T-helper 2 cell (primary cell): ENCODE measurements at regions not wholly inside any gene's neighbourhood (a gene's known extent, or its start where the extent isn't known, plus 50 kb on each side); places are given as distances from the start of the nearest gene placed in this dataset.

Experiments
- DNase-seq, 5 experiments: peaks; one replicate each; pipeline versions ENCODE4 v3.0.0 to v3.0.0-alpha.2; 2012 to 2022

DNA sequence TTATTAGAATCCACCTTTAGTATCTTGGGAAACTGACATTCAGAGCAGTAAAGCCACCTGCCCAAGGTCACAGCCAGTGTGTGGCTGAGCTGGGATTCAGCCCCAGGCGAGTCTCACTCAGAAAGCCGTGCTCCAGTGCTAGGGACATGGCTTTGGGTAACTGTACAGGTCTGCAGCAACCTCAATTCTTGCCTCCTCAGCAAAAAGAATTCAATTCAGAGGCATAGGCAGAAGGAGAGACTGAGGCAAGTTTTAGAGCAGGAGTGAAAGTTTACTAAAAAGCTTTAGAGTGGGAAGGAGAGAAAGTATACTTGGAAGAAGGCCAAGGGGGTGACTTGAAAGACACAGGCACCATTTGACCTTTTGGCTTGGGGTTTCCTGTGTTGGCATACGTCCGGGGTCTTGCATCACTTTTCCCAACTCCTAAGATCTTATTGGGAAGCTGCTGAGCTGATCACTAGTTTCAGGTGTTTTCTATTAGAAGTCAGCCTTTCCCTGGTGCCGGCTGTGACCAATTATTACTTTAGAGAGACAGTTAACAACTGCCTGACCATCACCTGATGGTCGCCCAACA lies 529.3 kb downstream of the MATN1 start:
- DNase-seq, result no peak

DNA sequence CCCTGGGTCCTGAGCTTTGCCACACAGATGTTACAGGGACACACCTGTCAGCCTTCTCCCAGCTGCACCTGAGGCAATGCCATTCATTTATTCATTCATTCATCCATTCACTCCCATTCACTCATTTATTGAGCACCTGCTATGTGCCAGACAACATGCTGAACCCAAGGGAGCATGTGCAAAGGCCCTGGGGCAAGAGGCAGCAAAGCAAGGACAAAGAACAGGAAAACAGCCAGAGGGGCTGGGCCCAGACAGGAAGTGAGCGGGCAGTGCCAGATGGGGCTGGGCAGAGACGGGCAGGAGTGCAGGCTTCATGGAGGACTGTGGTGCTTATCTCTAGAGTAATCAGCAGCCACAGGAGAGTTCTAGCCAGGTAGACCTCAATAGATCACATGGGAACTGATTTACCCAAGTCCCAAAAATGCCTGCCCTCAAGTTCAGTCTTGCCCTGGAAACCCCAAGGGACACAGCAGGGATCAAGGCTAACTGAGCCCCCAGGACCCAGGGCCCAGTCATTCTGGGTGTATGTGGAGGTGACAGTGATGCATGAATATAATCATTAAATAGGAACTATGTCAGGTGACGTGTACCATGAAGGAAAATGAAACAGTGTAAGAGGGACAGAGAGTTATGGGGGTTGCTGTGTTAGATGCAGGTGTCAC lies 530.3 kb downstream of the MATN1 start:
- no peak for DNase-seq

DNA sequence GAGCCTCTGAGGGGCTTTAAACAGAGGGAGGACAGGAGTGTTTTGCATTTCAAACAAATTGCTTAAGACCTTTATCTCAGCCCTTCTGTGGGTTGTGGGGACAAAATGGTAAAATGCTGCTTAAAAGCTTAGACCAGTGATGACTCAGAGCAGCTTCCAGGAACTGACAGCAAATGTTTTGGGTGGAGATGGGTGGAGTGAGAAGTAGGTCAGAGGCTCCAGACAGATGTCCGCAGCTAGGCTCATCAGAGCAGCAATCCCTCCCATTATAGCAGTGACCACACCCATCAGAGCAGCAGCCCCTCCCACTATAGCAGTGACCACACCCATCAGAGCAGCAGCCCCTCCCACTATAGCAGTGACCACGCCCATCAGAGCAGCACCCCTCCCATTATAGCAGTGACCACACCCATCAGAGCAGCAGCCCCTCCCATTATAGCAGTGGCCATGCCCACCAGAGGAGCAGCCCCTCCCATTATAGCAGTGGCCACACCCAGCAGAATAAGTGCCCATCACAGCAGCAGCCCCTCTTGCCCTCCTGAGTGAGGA lies 532.2 kb downstream of the MATN1 start:
- peak in 2 of 5 experiments; percentile 77 to 89 for DNase-seq

DNA sequence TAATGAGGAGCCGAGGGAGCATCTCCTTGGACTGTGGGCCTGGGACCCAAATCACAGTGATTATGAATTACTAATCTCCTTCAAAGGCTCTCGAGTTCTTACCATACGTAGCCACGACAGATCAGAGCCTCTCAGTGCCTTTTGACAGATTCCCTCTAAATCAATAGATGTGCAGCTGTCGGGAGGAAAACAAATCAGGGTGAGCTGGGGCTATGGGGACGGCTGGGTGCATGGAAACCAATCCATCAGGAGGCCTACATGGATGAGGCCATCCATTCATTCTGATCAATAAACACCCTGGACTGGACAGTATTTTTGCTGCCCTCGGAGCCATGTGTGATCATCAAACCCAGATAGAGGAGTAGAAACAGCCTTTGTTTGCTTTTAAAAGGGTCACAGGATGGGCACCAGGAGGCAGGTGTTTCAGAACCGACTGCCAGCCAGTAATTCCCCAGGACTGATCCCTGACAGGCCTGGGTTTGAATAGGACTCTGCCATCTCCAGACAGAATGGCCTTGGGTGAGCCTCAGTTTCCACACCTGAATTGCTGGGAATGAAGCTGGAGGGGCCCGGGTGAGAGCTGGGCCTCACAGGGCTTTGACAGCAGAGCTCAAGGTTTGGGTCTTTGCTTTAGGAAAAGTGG lies 532.8 kb downstream of the MATN1 start:
- no peak for DNase-seq

DNA sequence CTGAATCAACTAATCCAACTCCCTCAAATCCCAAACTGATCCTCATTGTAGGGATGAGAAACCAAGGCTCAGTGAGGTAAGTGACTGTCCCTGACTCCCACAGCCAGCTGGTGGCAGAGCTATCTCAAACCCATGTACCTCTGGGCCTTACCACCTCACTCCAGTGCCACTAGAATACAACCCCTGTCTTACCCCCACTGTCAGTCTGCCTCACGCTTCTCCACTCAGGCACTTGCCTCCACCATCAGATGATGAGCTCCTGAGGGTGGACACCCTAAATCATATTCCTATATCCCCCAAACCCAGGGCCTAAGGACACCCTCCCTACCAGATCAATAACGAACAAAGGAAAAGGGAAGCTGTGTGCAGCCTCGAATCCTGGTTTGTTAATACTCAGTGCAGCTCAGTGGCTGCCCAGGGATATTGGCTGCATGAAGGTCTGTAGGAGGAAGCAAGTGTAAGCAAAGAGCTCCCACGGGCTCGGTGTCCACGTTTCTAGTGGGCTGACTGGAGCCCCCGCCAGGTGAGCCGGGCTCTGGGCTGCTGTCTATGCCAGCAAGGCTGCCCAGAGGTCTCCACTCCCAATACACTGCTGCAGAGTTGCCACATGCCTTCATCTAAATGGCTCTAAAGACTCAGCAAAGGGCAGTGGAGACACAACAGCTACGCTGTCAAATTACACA lies 533.4 kb downstream of the MATN1 start:
- no peak for DNase-seq

DNA sequence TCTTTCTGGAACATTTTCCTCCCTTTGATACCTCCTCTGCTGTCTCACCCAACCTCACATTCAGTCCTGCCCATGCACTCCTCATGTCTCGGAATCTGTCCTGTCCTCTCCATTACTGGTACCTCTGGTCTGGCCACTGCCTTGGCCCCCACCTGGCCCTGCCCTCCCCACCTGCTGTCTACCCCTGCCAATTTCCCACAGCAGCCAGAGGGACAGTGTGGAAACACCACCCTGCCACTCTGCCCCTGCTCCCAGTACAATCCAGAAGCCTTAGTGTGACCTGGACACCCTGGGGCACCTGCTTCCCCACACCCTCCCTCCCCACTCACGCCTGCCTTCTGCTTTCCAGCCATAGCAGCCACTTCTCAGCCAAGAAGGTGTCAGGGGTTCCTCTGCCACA lies 534.4 kb downstream of the MATN1 start:
- DNase-seq, result no peak

DNA sequence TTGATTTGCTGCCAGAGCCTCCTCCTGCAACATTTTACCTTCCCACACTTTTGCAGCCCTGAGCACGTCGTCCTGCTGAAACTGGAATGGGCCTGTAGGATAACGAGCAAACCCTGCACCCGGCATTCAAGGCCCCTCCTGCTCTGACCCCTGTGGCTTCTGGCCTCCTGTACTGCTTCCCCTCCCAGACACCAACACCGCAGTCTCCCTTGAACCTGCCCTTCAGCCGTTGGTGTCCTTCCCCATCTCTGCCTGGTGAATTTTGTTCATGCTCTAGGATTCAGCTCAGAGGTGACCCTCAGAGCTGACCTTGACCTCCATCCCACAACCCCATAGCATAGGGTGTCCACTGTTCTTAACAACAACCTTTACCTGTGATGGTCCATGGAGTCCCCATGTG lies 535.1 kb downstream of the MATN1 start:
- no peak for DNase-seq

DNA sequence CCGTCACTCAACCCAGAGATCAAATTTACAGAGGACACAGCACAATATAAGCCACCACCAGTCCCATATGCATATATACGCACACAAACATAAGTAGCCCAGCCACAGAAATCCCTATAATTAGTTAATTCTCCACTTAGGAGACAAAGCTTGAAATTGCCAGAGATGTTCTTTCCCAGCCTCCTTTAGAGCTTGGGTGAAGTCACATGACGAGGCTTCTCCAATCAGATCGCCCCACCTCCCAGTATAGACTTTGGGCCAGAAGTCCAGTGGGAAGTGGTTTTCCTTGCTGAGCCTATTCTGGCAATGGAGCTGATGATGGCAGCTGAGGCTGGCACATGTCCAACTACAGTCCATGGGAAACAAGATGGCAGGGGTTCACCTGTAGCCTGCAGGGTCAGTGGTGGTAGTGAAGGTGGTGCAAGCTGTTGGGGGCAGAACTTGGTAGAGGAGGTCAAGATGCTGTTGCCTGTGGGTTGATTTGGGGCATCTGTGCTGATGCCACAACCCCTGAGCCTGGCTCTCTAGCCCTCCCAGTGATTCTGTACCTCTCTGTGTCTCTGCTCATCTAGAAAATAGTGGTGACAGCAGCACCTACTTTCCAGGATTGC lies 535.9 kb downstream of the MATN1 start:
- DNase-seq, result no peak

DNA sequence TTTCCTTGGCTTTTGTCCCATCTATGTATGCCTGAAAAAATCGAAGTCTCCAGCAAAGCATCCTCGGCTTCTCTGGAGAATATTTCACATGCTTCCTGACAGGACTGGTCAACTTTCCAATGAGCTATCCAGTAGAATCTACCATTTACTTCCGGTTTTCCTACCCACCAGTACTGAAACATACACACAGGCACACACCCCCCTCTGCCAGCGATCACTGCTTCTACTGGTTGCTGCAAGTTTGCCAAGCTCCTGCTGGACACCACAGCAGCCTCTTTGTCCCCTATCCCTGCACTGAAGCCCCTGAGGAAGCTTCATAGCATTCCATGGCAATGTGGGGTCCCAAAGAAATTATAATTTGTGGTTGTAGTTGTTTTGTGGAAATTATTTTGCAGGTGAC lies 536.8 kb downstream of the MATN1 start:
- no peak for DNase-seq

DNA sequence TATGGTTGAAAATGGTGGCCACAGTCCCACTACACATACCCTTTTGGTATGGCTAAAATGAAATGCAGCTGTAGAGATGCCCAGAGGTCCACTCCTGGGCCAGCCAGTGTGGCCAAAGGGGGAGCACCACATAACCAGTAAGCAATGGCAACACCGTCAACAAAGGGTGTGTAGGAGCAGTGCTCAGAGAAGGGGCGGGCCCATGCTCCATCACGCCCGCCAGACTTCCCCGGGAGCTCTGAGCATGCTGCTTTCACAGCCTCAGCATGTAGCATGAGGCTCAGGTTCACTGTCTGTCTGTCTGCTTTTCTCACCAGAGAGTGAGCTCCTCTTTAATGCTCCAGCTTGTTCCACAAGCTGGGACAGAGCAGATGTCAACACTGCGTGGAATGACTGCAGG lies 537.6 kb downstream of the MATN1 start:
- no peak for DNase-seq

DNA sequence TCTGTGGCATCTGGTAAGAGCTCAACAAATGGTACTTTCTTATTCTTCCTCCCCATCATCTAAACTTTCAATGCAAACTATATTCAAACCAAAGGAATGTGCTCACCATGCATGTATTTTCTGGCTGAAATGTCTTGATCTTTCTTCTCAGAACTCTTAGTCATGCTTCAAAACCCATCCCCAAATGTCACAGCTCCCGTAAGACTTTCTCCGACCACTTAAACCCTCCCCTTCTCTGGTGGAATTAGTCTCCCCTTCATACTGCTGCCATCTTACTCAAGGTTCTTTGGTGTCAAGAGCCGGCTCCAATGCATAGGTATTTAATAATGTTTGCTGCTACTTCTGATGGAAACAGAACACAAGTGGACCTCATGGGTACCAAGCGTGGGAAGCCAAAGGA lies 538.1 kb downstream of the MATN1 start:
- no peak for DNase-seq

DNA sequence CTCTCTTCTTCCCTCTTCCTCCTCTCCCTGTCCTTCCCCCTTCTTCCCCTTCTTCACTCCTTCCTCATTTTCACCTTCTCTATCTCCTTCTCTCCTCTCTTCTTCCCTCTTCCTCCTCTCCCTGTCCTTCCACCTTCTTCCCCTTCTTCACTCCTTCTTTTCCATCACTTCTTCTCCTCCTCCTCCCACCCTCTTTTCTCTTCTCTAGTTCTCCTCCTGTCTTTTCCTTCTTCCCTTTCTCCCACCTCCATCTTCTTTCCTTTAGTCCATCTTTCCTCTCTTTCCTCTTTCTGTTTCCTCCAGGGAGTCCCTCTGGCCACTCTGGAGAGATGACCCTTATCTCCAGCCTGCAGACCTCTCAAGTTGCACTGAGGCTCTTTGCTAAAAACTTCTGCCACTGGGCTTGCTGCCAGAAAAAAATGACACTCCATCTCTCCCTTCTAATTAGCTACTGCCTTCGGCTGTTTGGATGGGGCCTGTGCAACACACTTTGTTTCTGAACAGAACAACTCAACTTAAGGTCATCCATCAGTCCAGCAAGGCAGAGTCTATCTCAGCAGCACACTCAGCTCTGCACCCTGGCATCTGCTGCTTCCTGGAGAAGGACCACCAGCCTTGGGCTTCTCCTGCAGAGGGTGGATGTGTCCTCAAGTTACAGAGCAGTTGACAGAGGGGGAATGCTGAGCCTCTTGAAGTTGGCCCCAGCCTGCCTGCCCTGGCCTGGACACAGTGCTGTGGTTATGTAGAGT lies 538.8 kb downstream of the MATN1 start:
- DNase-seq, result no peak

DNA sequence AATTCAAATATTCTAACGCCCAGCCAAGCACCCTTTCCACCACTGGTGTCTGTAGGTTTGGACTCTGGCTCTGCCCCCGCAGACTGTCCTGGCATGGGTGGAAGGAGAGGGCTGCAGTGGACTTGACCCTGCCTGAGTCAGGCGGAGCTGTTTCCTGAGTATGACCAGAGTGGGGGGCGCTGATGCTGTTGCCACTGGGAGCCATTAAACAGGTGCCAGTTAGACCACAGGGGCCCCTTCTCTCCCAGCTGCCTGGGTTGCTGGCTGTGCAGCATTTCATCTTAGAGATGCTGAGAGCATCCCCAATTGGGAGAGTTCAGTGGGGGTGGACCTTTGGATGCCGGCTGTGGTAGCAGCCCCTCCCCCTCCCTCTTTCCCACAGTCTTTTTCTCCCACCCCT lies 539.5 kb downstream of the MATN1 start:
- DNase-seq, result no peak

DNA sequence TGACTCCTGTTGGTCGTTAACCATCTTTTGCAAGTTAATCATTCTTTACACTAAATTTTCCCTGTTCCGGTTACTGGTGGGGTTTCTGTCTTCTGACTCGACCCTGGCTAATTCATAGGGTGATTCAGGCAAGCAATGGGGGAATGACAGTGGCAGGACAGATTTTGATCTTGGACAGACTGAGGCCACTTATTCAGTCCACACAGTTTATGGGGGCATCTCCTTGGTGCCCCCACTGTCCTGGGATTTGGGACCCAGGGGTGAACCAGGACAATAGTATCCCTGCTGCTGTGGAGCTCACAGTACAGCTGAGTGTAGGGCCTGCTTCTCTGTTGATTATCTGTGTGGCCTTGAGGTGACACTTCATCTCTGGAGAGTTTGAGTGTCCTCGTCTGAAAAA lies 540.4 kb downstream of the MATN1 start:
- DNase-seq, result no peak

DNA sequence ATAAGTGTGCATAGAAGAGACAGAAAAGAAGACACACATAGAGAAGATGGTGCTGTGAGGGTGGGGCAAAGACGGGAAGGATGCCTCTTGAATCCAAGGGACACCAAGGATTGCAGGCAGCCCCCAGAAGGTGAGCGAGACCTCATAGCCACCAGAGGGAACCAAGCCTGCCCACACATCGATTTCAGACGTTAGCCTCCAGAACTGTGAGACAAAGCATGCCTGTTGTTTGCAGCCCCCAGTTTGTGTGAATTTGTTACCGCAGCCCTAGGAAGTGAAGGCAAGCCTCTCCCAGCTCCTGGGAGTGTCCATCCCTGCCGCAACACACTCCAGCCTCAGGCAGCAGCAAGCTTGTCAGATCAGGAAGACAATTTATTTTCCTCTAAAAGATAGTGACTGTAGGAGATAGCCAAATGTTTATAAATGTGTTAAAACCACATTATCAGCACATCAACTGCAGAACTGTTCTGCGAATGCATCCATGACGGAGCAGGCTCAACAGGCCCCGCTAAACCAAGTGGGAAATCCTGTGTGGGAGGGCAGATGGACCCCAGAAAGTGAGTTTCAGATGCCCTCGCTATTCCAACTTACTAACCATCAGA lies 543.3 kb downstream of the MATN1 start:
- DNase-seq, result no peak

DNA sequence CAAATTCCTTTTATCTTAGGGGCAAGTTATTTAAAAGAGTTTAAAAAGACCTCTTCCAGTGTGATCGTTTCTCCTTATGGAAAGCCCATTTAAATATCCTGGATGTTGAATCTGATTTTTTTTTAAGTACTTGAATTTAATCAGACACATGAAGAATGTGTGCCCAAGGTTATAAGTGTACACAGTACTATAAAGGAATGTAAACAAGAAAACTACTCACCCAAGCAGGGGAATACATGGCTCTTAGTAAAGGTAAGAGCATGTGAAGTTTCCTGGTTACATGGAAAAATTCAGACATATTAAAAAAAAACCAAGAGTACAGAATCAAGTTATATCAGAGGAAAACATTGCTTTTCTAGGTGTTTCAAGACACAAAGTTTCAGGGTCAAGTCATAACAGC lies 546.9 kb downstream of the MATN1 start:
- DNase-seq, result no peak

DNA sequence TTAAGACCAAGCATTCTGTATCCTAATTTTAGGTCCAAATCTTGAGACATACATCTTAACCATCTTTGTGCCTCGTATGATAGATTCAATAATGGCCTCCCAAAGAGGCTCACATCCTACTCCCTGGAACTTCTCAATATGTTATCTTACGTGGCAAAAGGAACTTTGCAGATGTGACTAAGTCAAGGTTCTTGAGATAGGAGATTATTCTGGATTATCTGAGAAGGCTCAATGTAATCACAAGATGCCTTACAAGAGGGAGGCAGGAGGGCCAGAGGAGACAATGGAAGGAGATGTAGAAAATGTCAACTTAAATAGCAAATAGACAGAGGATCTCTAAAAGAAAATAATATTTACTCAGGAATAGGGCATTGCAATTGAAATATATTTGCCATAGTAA lies 548.9 kb downstream of the MATN1 start:
- no peak for DNase-seq

DNA sequence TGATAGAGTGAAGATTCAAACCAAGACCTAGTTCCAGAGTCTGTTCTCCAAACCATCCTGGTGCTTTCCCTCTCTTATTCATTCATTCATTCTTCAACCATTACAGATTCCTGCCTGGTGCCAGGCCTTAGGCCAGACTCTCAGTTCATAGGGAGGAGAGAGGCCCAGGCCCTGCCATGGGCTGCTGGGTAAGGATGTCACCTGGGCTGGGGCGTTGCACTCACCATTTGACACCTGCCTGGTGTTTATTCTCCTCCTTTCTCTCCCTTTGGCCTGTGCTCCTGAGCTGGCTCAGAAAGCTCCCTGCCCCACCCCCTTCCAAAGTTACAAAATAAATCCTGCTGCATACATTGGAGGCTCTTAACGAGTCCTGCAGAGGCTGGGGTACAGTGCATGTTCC lies 549.8 kb downstream of the MATN1 start:
- no peak for DNase-seq

DNA sequence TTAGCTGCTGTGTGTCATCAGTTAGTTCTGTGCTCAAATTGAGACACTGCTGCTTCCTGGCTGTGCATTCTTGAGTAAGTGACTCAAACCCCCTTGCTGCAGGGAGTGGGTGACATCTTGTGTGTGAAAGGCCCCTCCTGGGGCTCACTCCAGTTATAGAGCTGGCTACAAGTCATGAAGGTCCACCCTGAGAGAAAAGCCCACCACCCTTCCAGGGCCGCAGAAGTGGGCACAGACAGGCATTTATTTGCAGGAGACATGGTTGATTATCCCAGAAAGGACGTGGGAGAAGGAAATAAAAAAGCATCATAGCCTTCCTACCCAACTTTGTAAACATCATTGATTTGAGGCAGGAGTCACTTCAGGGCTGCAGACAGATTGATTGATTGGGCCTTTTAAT lies 550.6 kb downstream of the MATN1 start:
- DNase-seq, result no peak

DNA sequence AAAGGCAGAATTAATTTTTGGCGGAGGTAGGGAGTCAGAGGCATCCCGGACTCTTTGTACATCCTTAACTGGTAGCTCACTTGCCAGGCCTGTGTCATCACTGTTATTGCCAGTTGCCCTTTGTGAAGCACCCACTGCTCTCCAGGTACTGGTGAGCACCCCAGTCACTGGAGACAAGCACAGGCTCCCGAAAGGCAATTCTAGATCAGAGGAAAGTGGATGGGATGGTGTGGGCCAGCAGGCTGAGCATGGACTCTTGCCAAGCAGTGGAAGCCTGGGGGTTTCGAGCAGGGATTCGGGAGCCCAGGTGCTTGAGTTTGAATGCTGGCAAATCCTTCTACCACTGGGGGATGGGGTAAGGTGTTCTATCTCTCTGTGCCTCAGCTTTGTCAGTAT lies 551.1 kb downstream of the MATN1 start:
- no peak for DNase-seq

DNA sequence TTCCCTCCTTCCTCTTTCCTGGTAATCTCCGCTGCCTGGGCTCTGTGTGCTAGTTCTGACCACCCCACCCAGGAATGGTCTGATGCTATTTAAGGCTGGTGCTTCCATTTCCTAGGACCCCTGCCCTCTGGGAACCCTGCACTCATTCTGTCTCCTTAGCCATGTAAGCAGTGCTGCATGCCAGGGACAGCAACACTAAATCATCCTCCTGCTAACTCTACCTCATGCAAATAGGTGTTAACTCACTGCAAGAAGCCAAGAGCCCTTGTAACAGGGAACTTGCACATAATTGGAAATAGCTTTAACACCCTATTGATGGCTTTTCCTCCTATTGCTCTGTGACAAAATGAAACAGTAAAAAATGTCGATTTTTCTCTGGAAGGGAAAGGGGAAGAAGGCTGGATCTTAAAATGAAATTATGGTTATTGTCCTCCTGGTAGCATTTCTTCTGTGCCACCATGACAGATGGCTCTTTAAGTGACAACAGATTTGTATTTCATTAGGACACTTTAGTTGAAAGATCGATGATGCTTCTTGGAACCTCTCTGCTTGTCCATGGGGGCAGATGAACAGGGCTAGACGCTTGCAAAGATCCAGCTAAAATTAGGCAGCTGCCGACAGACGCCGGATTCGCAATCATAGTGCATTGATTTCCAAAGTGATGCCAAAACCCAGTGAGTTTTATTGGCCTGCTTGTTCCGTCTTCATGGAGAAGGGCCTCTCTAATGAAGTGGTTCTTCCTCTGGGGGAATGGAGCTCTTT lies 551.7 kb downstream of the MATN1 start:
- DNase-seq, result no peak
